Spleen (tissue), 7 donors: ENCODE measurements at regions not wholly inside any gene's neighbourhood (a gene's known extent, or its start where the extent isn't known, plus 50 kb on each side); places are given as distances from the start of the nearest gene placed in this dataset.

Source experiments
- CTCF ChIP-seq, 11 experiments: fragments of 200-600 bp in 7 of 11; fragments of 450-650 bp in 4 of 11; sonication (generic) in 4 of 11; IDR thresholded peaks in 8 of 11; conservative IDR thresholded peaks in 3 of 11; 1 replicate in 7 of 11; 2 replicates in 4 of 11; pipeline versions ENCODE4 v1.4.0 to v1.8.0; 2016 to 2021; ENCODE audit warnings: antibody characterized with exemption in 11 of 11, inconsistent platforms in 4 of 11, mild to moderate bottlenecking in 1 of 11
- POLR2A ChIP-seq, 3 donors: fragments of 450-650 bp; IDR thresholded peaks; one replicate each; pipeline ENCODE4 v1.5.1; 2017; ENCODE audit warnings: antibody characterized with exemption in 3 of 3, mild to moderate bottlenecking in 1 of 3
- donor health status: DM: no; HTN: no; CAD: no; lungs with moderate emphysema.
- donor health status: DM: no; HTN: no; CAD: no.
- donor health status: DM: no; HTN: no; CAD: no.

GRCh38 chr7:95675016-95675415, 78.7 kb upstream of the PDK4 start:
- TF ChIP-seq CTCF (IDR thresholded peaks at IDR 0.05 in 8 of 11, conservative IDR thresholded peaks at IDR 0.05 in 3 of 11) (no peak), POLR2A (IDR thresholded peaks at IDR 0.05) (no peak)
